Psoas muscle (tissue), 7 donors: ENCODE measurements at regions not wholly inside any gene's neighbourhood (a gene's known extent, or its start where the extent isn't known, plus 50 kb on each side); places are given as distances from the start of the nearest gene placed in this dataset.

Source experiments
- ATAC-seq, 4 donors: fragments of 200-7000 bp; cut with Tn5 transposase; one replicate each; pipeline ENCODE4 v1.9.1; 2020; ENCODE audit warnings: moderate library complexity in 3 of 4, mild to moderate bottlenecking in 2 of 4
- DNase-seq, 2 donors: peaks; one replicate each; pipeline ENCODE4 v3.0.0-alpha.2; 2020
- H3K27ac ChIP-seq: fragments of 200-600 bp; one replicate; pipeline ENCODE4 v1.8.0; 2022
- H3K27me3 ChIP-seq, 3 donors: fragments of 200-600 bp in 1 of 3; one replicate each; pipeline versions ENCODE4 v1.6.1 to v1.8.0; 2013 to 2022; ENCODE audit warnings: low read length in 2 of 3, mild to moderate bottlenecking in 2 of 3, moderate library complexity in 1 of 3; ENCODE audit not compliant: insufficient read depth in 3 of 3
- H3K36me3 ChIP-seq, 2 donors: fragments of 200-600 bp in 1 of 2; one replicate each; pipeline versions ENCODE4 v1.6.1 to v1.8.0; 2013 to 2022; ENCODE audit warnings: low read depth in 1 of 2, mild to moderate bottlenecking in 1 of 2, moderate library complexity in 1 of 2; ENCODE audit not compliant: insufficient read depth in 1 of 2
- H3K4me1 ChIP-seq: fragments of 200-600 bp; one replicate; pipeline ENCODE4 v1.8.0; 2022
- H3K4me3 ChIP-seq: fragments of 200-600 bp; one replicate; pipeline ENCODE4 v1.8.0; 2022; ENCODE audit warnings: mild to moderate bottlenecking
- H3K9me3 ChIP-seq: fragments of 200-600 bp; one replicate; pipeline ENCODE4 v1.8.0; 2022
- CTCF ChIP-seq: fragments of 200-600 bp; IDR thresholded peaks from one replicate; pipeline ENCODE4 v1.8.0; 2022; ENCODE audit warnings: antibody characterized with exemption
- WGBS, 3 donors: extraction: QIAGEN DNeasy Blood & Tissue Kit; methylation state at CpG; one replicate each; pipeline versions ENCODE4 v1.1.6 to v1.1.7; 2013; 5-methylcytosine and 5-hydroxymethylcytosine counted together
- intact Hi-C, 2 donors: fragments of 100-400 bp; cut with DNase I; formaldehyde crosslinking; loops; one replicate each; pipeline versions ENCODE4 v1.11.0 to v1.14.2; 2022
- donor health status: healthy with polysubstance abuse.
- donor health status: DM: no; HTN: no; CAD: no; lungs with moderate emphysema.
- donor health status: Bipolar disorder and iron deficiency.
- donor health status: healthy.
- donor health status: DM: yes; HTN: yes; CAD: no.
- donor health status: DM: no; HTN: no; CAD: no.
- donor health status: DM: yes; HTN: yes; CAD: no.

GRCh38 chr6:108757357-108757756 is 90.9 kb upstream of the ARMC2 start:
- intact Hi-C loops = no loop called here
- DNase-seq (no peak), ATAC-seq (no peak)
- H3K36me3 ChIP-seq = no peaks in the 10 kb centered on the region
- no peak overlapping the region for H3K4me3 ChIP-seq
- H3K9me3 ChIP-seq = no peaks in the 10 kb centered on the region
- H3K27me3 ChIP-seq = no peaks in the 10 kb centered on the region
- H3K4me1 ChIP-seq = peaks cover 27% of the 10 kb centered on the region
- 91 to 98% (median 95%) methylated on average over 1 of the region's 1 CpG for WGBS, 3 donors
- no peak overlapping the region for H3K27ac ChIP-seq
- TF ChIP-seq CTCF = no peak

GRCh38 chr6:108758884-108759283 is 89.3 kb upstream of the ARMC2 start:
- no peak overlapping the region for H3K4me3 ChIP-seq
- H3K4me1 ChIP-seq = peaks cover 27% of the 10 kb centered on the region
- DNase-seq (no peak), ATAC-seq (no peak)
- H3K27ac ChIP-seq = no peak overlapping the region
- H3K27me3 ChIP-seq = no peaks in the 10 kb centered on the region
- no peaks in the 10 kb centered on the region for H3K9me3 ChIP-seq
- H3K36me3 ChIP-seq = no peaks in the 10 kb centered on the region
- intact Hi-C loops = no loop called here
- WGBS, 3 donors = 88 to 99% (median 97%) methylated on average over 5 of the region's 5 CpGs
- TF ChIP-seq CTCF = no peak

- Histone ChIP-seq H3K4me3 (no peak overlapping the region), H3K27ac (peak overlapping the region; percentile 55), H3K9me3 (no peaks in the 10 kb centered on the region), H3K4me1 (peaks cover 32% of the 10 kb centered on the region), H3K27me3 (no peaks in the 10 kb centered on the region), H3K36me3 (no peaks in the 10 kb centered on the region)
- WGBS, 3 donors = 43 to 59% (median 47%) methylated on average over 9 of the region's 9 CpGs
- intact Hi-C loops = loop anchor here (5.0 kb wide), 1 partner anchor 63 kb away; no protein-coding TSS in a partner anchor
- DNase-seq (peak in 1 of 2 donors; percentile 73), ATAC-seq (peak; percentile 54 to 92 (median 70))
- TF ChIP-seq CTCF = no peak
Observed at GRCh38 chr6:108760126-108761050, 87.8 kb upstream of the ARMC2 start.

- Histone ChIP-seq H3K9me3 (no peaks in the 10 kb centered on the region), H3K4me3 (no peak overlapping the region), H3K4me1 (peaks cover 22% of the 10 kb centered on the region), H3K27me3 (no peaks in the 10 kb centered on the region), H3K36me3 (no peaks in the 10 kb centered on the region), H3K27ac (no peak overlapping the region)
- no peak for ATAC-seq
- WGBS, 3 donors = 84 to 94% (median 85%) methylated on average over 1 of the region's 1 CpG
- no peak for DNase-seq
- intact Hi-C loops = loop anchor here (5.0 kb wide), 1 partner anchor 65 kb away; no protein-coding TSS in a partner anchor
- no peak for TF ChIP-seq CTCF
Observed at GRCh38 chr6:108762394-108762793, 85.8 kb upstream of the ARMC2 start.
